ENCODE measurements at regions not wholly inside any gene's neighbourhood (a gene's known extent, or its start where the extent isn't known, plus 50 kb on each side); places are given as distances from the start of the nearest gene placed in this dataset.

DNA sequence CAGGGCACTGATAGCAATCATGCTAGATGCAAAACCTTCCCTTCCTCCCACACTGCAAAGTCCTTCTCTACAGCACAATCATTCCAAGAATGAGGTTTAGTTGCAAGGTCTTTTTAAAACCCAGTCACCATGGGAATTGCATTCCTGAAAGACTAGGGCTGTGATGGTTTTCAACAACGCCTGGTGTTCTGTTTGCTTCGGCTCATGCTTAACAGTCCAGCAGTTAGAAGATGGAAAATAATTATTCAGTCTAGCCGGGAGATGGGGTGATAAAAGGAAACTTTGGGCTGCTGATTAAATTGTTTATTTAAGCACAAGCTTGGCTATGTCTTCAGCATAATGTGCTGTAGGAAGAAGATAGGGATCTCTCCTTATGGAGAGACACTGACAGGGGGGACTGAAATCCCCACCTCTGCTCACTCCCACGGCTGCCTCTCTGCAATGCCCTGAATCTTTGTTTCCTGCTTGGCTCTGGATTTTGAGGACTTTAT is 211.4 kb downstream of the MID1IP1 start:
- Histone ChIP-seq H3K27me3 (no peaks in the 10 kb centered on the region), H3K4me1 (peaks cover 0 to 17% (median 2%) of the 10 kb centered on the region in 3 donors), H3K27ac (peak overlapping the region in 1 of 4 donors; percentile 9), H3K9me3 (no peaks in the 10 kb centered on the region), H3K4me3 (no peak overlapping the region), H3K36me3 (no peaks in the 10 kb centered on the region)
- intact Hi-C loops (cut with DNase I), result no loop called here
- no peak for TF ChIP-seq POLR2A (IDR thresholded peaks at IDR 0.05)
- TF ChIP-seq, protein P1, sequence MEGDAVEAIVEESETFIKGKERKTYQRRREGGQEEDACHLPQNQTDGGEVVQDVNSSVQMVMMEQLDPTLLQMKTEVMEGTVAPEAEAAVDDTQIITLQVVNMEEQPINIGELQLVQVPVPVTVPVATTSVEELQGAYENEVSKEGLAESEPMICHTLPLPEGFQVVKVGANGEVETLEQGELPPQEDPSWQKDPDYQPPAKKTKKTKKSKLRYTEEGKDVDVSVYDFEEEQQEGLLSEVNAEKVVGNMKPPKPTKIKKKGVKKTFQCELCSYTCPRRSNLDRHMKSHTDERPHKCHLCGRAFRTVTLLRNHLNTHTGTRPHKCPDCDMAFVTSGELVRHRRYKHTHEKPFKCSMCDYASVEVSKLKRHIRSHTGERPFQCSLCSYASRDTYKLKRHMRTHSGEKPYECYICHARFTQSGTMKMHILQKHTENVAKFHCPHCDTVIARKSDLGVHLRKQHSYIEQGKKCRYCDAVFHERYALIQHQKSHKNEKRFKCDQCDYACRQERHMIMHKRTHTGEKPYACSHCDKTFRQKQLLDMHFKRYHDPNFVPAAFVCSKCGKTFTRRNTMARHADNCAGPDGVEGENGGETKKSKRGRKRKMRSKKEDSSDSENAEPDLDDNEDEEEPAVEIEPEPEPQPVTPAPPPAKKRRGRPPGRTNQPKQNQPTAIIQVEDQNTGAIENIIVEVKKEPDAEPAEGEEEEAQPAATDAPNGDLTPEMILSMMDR (IDR thresholded peaks at IDR 0.05), result no peak
- WGBS, 2 donors, result 48 to 68% methylated on average over 4 of the region's 4 CpGs
- DNase-seq, result no peak

GRCh38 chrX:39016556-39016955 is 215.3 kb downstream of the MID1IP1 start:
- no peak for TF ChIP-seq POLR2A (IDR thresholded peaks at IDR 0.05)
- TF ChIP-seq, protein P1 (IDR thresholded peaks at IDR 0.05), result no peak
- Histone ChIP-seq H3K27ac (no peak overlapping the region), H3K27me3 (no peaks in the 10 kb centered on the region)

GRCh38 chrX:39017077-39017476 is 215.8 kb downstream of the MID1IP1 start:
- DNase-seq, result no peak
- Histone ChIP-seq H3K4me3 (no peak overlapping the region), H3K36me3 (no peaks in the 10 kb centered on the region), H3K27me3 (no peaks in the 10 kb centered on the region), H3K9me3 (no peaks in the 10 kb centered on the region), H3K27ac (no peak overlapping the region), H3K4me1 (peaks cover 0 to 10% (median 2%) of the 10 kb centered on the region in 3 donors)
- 62 to 96% methylated on average over 4 of the region's 4 CpGs for WGBS, 2 donors
- TF ChIP-seq POLR2A (IDR thresholded peaks at IDR 0.05), result no peak
- TF ChIP-seq, protein P1 (IDR thresholded peaks at IDR 0.05), result no peak
- intact Hi-C loops (cut with DNase I), result no loop called here

More at GRCh38 chrX:39016556-39016955, 215.3 kb downstream of the MID1IP1 start:
- Histone ChIP-seq H3K4me3 (no peak overlapping the region), H3K4me1 (peaks cover 0 to 15% (median 2%) of the 10 kb centered on the region in 3 donors), H3K36me3 (no peaks in the 10 kb centered on the region), H3K9me3 (no peaks in the 10 kb centered on the region)
- intact Hi-C loops (cut with DNase I), result no loop called here
- no peak for DNase-seq
- 80% methylated on average over 1 to 3 of the region's 3 CpGs for WGBS, 2 donors

DNA sequence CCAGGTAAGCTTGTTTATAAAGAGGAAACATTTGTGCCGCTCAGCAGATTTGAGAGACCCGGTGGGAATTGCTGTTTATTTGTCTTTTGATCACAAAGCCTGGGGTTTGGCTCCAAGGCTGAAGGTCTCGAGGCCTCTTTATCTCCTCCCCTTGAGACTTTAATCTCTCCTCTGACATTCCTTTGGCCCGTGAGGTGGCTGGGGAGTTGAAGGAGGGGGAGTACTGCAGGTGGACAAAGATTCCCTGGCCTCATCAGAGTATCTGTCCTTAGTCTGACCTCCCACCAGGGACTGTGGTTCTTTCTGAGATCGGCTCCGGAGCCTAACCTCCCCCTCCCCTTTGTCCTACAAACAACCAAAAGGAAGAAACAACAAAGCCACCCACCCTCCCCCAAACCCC is 216.5 kb downstream of the MID1IP1 start:
- Histone ChIP-seq H3K9me3 (no peaks in the 10 kb centered on the region), H3K27ac (no peak overlapping the region), H3K27me3 (no peaks in the 10 kb centered on the region)

GRCh38 chrX:39018541-39018940 is 217.3 kb downstream of the MID1IP1 start:
- Histone ChIP-seq H3K4me3 (no peak overlapping the region), H3K27me3 (no peaks in the 10 kb centered on the region), H3K9me3 (no peaks in the 10 kb centered on the region), H3K36me3 (no peaks in the 10 kb centered on the region), H3K27ac (no peak overlapping the region), H3K4me1 (no peaks in the 10 kb centered on the region)
- intact Hi-C loops (cut with DNase I), result no loop called here
- TF ChIP-seq POLR2A (IDR thresholded peaks at IDR 0.05), result no peak
- TF ChIP-seq, protein P1 (IDR thresholded peaks at IDR 0.05), result no peak
- 74 to 78% methylated on average over 3 of the region's 3 CpGs for WGBS, 2 donors
- DNase-seq, result no peak

More for the DNA sequence above, 216.5 kb downstream of the MID1IP1 start:
- intact Hi-C loops (cut with DNase I), result no loop called here
- H3K4me3 ChIP-seq, result no peak overlapping the region
- TF ChIP-seq POLR2A (IDR thresholded peaks at IDR 0.05), result no peak
- TF ChIP-seq, protein P1 (IDR thresholded peaks at IDR 0.05), result no peak
- peaks cover 0 to 4% (median 2%) of the 10 kb centered on the region in 3 donors for H3K4me1 ChIP-seq
- no peaks in the 10 kb centered on the region for H3K36me3 ChIP-seq
- DNase-seq, result no peak
- WGBS, 2 donors, result 30 to 66% methylated on average over 2 to 5 of the region's 6 CpGs
